Ovary (tissue), 7 donors: ENCODE measurements at regions not wholly inside any gene's neighbourhood (a gene's known extent, or its start where the extent isn't known, plus 50 kb on each side); places are given as distances from the start of the nearest gene placed in this dataset.
"Not testable (repeated sequence)": the region's sequence is repeated elsewhere in the genome, so short reads cannot be mapped to it uniquely, and the experiment has no call there.

Experiments used
- DNase-seq, 5 donors: peaks; one replicate each; pipeline ENCODE4 v3.0.0-alpha.2; 2019 to 2020
- H3K27ac ChIP-seq, 2 donors: fragments of 200-600 bp; one replicate each; pipeline versions ENCODE4 v1.5.1 to v1.8.0; 2019 to 2022
- H3K27me3 ChIP-seq: fragments of 200-600 bp; one replicate; pipeline ENCODE4 v1.8.0; 2022
- H3K36me3 ChIP-seq: fragments of 200-600 bp; sonication (generic); one replicate; pipeline ENCODE4 v1.5.1; 2019
- H3K4me1 ChIP-seq: one replicate; pipeline ENCODE4 v1.8.1; 2013; ENCODE audit warnings: mild to moderate bottlenecking, moderate library complexity; ENCODE audit not compliant: insufficient read depth
- H3K4me3 ChIP-seq: fragments of 200-600 bp; sonication (generic); one replicate; pipeline ENCODE4 v1.5.1; 2017
- H3K9me3 ChIP-seq, 2 donors: fragments of 200-600 bp in 1 of 2; sonication (generic) in 1 of 2; one replicate each; pipeline versions ENCODE4 v1.5.1 to v1.8.1; 2013 to 2019; ENCODE audit warnings: mild to moderate bottlenecking in 1 of 2, moderate library complexity in 1 of 2
- CTCF ChIP-seq, 3 donors: fragments of 450-650 bp in 2 of 3; fragments of 200-600 bp in 1 of 3; IDR thresholded peaks; one replicate each; pipeline versions ENCODE4 v1.5.1 to v1.8.0; 2016 to 2022; ENCODE audit warnings: antibody characterized with exemption in 3 of 3, mild to moderate bottlenecking in 1 of 3
- EP300 ChIP-seq: sonication (generic); formaldehyde crosslinking; IDR thresholded peaks from one replicate; pipeline ENCODE4 v1.6.1; 2017; ENCODE audit warnings: antibody characterized with exemption
- POLR2A ChIP-seq: fragments of 450-650 bp; IDR thresholded peaks from one replicate; pipeline ENCODE4 v1.6.1; 2017; ENCODE audit warnings: antibody characterized with exemption, mild to moderate bottlenecking, moderate library complexity
- WGBS, 3 donors: extraction: QIAGEN DNeasy Blood & Tissue Kit in 1 of 3; methylation state at CpG; one replicate each; pipeline versions ENCODE4 v1.1.5 to v1.1.7; 2013 to 2017; 5-methylcytosine and 5-hydroxymethylcytosine counted together
- intact Hi-C, 4 donors: fragments of 100-400 bp; cut with DNase I; formaldehyde crosslinking; loops; one replicate each; pipeline versions ENCODE4 v1.11.0 to v1.15.1; 2022 to 2023
- donor health status: DM: no; HTN: no; CAD: no; lungs with moderate emphysema.
- donor health status: DM: no; HTN: no; CAD: no.
- donor health status: Bipolar disorder and iron deficiency.
- donor health status: DM: no; HTN: no; CAD: no.
- donor health status: DM: yes; HTN: yes; CAD: no.

DNA sequence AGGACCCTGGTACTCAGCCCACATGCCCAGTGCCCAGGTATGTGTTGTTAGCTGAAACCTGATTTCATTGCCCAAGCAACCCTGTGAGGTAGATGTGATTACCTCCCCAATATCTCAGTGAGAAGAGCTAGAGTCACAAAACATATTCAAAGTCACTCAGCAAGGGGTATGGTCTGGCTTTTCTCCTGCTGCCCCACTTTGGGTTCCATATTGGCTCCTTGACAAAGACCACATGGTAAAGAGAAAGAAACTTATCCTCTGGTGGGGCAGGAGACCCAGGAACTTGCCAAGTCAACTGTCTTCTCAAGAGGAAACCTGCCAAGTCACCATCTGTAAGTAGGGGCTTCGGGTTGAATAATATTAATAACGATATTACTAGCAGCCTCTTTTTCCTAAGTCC, 148.3 kb upstream of the LMCD1 start:
- Histone ChIP-seq H3K4me3 (no peak overlapping the region), H3K27me3 (no peaks in the 10 kb centered on the region), H3K4me1 (peaks cover 3% of the 10 kb centered on the region), H3K27ac (no peak overlapping the region), H3K9me3 (no peaks in the 10 kb centered on the region), H3K36me3 (no peaks in the 10 kb centered on the region)
- no peak for DNase-seq
- intact Hi-C loops: no loop called here
- 91 to 96% (median 96%) methylated on average over 2 of the region's 2 CpGs for WGBS, 3 donors
- no peak for TF ChIP-seq CTCF (IDR thresholded peaks at IDR 0.05)
- TF ChIP-seq EP300: no peak
- TF ChIP-seq POLR2A: no peak

DNA sequence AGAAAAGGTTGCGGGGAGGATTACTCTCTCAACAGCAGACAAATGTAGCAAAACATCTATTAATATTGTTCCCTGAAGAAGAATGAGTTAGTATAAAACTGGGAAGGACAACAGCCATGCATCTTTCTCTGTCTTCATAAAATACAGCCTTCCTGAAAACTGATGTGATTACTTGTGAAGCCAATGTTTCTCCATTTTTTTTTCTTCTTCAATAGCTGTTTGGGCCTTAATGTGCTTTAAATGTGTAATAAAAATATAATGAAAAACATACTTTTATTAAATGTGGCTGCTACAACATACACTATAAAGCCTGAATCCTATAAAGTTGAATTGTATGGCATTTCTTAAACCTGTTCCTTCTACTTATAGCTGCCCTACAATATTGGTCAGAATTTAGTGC, 146.3 kb upstream of the LMCD1 start:
- Histone ChIP-seq H3K27me3 (no peaks in the 10 kb centered on the region), H3K36me3 (no peaks in the 10 kb centered on the region), H3K4me3 (no peak overlapping the region), H3K4me1 (peaks cover 3% of the 10 kb centered on the region), H3K9me3 (no peaks in the 10 kb centered on the region), H3K27ac (no peak overlapping the region)
- no peak for TF ChIP-seq CTCF (IDR thresholded peaks at IDR 0.05)
- TF ChIP-seq POLR2A: no peak
- TF ChIP-seq EP300: no peak
- WGBS, 3 donors: 97 to 100% (median 98%) methylated on average over 1 of the region's 1 CpG
- intact Hi-C loops: no loop called here
- DNase-seq: no peak

GRCh38 chr3:8356066-8356465, 145.6 kb upstream of the LMCD1 start:
- H3K27me3 ChIP-seq, H3K27ac ChIP-seq, H3K4me1 ChIP-seq, DNase-seq, H3K9me3 ChIP-seq, H3K4me3 ChIP-seq, H3K36me3 ChIP-seq: not testable (repeated sequence)
- intact Hi-C loops: loop anchor here in 1 of 4 donors (2.0 kb wide), 1 partner anchor 23 kb away; no protein-coding TSS in a partner anchor

DNA sequence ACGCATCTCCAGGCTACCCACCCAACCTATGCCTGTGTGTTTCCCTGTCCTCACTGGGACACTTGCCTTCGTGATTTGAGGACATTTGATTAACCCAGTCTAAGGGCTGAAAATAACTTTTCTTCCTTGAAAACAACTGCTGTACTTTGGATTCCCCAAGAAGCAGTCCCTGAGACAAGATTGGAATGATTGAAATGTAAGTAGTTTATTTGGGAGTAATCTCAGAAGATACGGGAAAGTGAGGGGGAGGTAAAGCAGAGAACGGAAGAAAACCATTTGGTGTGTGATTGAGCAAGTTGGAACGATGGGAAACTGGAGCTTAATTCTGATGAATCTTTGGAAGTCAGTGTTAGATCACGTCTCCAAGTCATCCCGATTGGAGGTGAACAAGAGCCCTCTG, 143.8 kb upstream of the LMCD1 start:
- TF ChIP-seq CTCF (IDR thresholded peaks at IDR 0.05) (no peak), EP300 (no peak), POLR2A (no peak)
- Histone ChIP-seq H3K27me3 (no peaks in the 10 kb centered on the region), H3K9me3 (no peaks in the 10 kb centered on the region), H3K4me3 (no peak overlapping the region), H3K4me1 (peaks cover 3% of the 10 kb centered on the region), H3K27ac (no peak overlapping the region), H3K36me3 (no peaks in the 10 kb centered on the region)
- WGBS, 3 donors: 13 to 27% (median 20%) methylated on average over 7 of the region's 7 CpGs
- no peak for DNase-seq
- intact Hi-C loops: loop anchor here in 1 of 4 donors (2.0 kb wide), 1 partner anchor 21 kb away; no protein-coding TSS in a partner anchor

DNA sequence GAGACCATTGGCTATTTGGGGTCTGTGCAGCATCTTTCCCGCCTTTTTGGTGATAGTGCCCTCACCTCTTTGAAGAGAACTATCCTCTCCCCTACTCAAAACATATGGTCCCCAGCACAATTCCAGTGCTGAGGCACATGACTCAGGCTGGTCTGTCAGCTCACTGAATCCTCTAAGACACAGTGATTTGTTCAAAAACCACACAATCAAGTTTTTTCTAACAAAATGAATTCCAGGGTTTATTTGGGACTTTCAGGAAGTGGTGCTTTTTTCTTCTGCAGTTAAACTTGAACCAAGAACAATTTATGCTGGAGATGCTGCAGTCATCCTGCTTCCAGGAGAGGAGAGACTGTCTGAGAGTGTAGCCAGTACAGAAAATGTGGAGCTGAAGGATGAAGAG, 142.5 kb upstream of the LMCD1 start:
- WGBS, 3 donors: 91 to 100% (median 96%) methylated on average over 1 of the region's 1 CpG
- H3K27ac ChIP-seq: no peak overlapping the region
- H3K36me3 ChIP-seq: no peaks in the 10 kb centered on the region
- intact Hi-C loops: no loop called here
- no peaks in the 10 kb centered on the region for H3K27me3 ChIP-seq
- TF ChIP-seq POLR2A (no peak), CTCF (IDR thresholded peaks at IDR 0.05) (no peak), EP300 (no peak)
- DNase-seq: no peak
- H3K9me3 ChIP-seq: no peaks in the 10 kb centered on the region
- H3K4me1 ChIP-seq: peaks cover 3% of the 10 kb centered on the region
- H3K4me3 ChIP-seq: no peak overlapping the region
